D721Med (cell line): ENCODE measurements at regions not wholly inside any gene's neighbourhood (a gene's known extent, or its start where the extent isn't known, plus 50 kb on each side); places are given as distances from the start of the nearest gene placed in this dataset.

ENCODE experiments used
- DNase-seq: peaks from one replicate; pipeline ENCODE4 v3.0.0; 2011; ENCODE audit warnings: low spot score; ENCODE audit not compliant: insufficient read length
- FAIRE-seq: peaks from 2 replicates; lab custom pipeline; 2011; peaks lifted over from hg19 to GRCh38; lab: Jason Lieb, UNC
- TF ChIP-seq, protein P1 (sequence below): IDR thresholded peaks from 2 replicates; pipeline ENCODE4 v1.5.1; 2012; ENCODE audit warnings: mild to moderate bottlenecking, control low read depth; ENCODE audit not compliant: insufficient read depth; ENCODE audit errors: missing control alignments

DNA sequence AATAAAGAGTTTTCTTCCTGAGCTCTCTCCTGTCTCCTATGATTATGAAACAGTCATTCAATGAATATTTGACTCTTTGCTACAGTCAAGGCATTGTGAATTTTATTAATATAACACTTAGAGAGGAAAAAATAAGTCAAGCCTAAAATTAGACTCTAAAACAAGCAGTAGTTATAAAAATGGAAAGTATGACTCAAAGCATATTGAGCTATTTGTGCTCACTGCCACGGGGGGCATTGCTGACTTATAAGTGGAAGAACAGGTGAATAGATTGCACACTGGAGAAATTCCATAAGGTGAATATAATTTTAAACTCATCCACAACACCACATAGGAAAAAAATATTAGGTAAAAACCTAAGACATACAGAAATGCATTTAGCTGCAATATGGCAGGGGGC is 87.7 kb upstream of the CCDC196 start:
- DNase-seq (no peak), FAIRE-seq (no peak)
- TF ChIP-seq, protein P1, sequence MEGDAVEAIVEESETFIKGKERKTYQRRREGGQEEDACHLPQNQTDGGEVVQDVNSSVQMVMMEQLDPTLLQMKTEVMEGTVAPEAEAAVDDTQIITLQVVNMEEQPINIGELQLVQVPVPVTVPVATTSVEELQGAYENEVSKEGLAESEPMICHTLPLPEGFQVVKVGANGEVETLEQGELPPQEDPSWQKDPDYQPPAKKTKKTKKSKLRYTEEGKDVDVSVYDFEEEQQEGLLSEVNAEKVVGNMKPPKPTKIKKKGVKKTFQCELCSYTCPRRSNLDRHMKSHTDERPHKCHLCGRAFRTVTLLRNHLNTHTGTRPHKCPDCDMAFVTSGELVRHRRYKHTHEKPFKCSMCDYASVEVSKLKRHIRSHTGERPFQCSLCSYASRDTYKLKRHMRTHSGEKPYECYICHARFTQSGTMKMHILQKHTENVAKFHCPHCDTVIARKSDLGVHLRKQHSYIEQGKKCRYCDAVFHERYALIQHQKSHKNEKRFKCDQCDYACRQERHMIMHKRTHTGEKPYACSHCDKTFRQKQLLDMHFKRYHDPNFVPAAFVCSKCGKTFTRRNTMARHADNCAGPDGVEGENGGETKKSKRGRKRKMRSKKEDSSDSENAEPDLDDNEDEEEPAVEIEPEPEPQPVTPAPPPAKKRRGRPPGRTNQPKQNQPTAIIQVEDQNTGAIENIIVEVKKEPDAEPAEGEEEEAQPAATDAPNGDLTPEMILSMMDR = no peak

DNA sequence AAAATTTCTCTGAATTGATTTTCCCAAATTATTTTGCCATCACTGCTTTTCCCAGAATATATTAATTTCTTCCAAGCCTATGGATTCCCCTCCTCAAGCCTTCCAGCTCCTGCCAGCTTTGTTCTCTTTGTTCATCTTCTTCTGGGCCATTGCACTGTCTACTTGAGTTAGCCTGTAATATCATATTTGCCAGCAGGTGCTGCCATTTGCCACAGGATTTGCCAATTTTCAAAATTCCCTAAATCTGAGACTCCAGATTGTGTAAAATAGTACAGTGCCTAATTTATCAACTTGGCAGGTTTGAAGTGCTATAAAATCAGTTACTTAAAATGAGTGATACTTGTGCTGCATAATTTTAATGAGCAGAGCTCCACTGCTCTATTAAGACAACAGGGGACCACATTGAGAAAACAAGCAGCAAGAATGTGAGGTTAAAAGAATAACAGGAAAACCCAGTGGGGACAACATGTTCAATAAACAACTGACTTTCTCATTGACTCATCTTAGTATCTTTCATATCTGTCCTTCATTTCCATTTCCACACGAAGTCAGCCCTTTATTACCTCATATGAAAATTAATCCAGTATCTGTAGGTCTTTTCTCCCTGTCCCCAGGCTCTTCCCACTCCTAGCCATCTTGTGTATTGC is 84.6 kb upstream of the CCDC196 start:
- no peak for FAIRE-seq
- TF ChIP-seq, protein P1 = peak; percentile 63
- DNase-seq = no peak

DNA sequence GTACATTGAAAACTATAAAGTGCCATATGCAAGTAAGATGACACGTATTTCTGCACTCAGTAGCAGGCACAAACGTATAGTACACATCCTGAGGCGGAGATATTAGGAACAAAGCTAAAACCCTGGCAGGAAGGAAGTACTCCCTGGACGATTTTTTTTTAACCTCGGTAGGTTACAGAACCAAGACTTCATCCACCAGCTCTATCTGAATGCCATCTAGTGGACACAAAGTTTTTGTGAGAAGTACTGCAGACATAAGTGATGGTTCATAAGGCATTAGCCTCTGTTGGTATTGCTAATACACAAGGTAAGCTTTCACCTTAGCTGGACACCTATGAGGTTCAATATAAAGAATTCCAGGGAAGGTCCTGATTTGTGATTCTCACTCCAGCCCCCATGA is 83.0 kb upstream of the CCDC196 start:
- no peak for FAIRE-seq
- TF ChIP-seq, protein P1 = peak; percentile 9
- no peak for DNase-seq

DNA sequence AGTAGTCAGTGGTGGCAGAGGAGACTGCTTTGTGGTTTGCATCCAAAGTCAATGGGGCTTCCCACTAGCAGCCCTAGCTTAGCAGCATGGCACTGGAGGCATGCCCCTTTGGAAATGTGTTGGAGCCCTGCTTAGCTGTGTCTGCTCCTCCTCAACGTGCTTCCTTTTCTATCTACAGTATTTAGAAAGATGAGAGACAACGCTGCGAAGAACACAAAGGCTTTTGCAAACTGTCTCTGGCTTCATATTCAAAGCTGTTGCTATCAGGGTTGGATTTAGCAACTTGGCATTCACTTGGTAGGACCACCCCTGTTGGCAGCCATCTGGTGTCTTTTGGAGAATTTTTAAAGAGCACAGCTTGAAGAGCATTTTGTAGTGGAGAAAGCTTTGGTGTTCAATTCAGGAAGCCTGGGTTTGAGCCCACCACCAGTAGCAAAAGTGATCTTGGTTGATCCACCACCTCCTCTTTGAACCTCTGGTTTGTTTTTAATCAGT is 82.1 kb upstream of the CCDC196 start:
- TF ChIP-seq, protein P1 = no peak
- no peak for FAIRE-seq
- no peak for DNase-seq

DNA sequence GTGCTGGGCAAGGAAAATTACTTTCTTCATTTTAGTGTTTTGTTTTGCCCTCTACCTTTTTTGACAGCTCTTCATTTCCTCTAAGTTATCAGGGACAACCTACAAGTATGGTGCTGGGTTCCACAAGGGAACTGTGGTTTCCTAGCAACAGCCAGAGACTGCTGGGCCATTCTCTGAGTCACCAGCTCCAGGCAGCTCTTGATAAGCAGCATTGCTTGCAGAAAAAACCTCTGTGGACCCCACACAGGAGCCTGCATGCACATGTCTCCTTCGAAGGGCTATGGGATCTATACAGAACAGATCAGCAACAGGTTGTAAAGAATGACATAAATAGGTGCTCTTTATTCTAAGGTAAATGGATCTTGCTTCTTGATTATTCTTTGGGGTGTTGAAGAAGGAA is 81.0 kb upstream of the CCDC196 start:
- DNase-seq (no peak), FAIRE-seq (no peak)
- TF ChIP-seq, protein P1 = no peak

DNA sequence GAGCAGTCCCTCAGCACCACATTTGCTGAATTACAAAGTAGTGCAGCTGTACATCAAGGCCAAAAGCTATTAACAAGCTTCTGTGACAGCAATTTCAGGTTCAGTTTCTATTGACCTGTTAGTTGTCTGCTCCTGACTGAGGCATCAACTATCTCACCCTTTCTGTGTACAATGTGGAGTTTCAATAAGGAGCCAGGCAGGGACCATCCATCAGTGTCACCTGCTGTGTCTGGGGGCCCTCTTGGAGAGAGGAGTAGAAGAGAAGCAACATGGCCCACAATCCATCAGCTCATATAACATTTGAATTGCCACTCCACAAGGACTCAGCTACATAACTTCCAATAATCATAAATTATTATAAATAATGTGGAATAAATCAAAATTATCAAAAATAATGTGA is 72.3 kb upstream of the CCDC196 start:
- DNase-seq = no peak
- TF ChIP-seq, protein P1 = no peak
- FAIRE-seq = no peak

DNA sequence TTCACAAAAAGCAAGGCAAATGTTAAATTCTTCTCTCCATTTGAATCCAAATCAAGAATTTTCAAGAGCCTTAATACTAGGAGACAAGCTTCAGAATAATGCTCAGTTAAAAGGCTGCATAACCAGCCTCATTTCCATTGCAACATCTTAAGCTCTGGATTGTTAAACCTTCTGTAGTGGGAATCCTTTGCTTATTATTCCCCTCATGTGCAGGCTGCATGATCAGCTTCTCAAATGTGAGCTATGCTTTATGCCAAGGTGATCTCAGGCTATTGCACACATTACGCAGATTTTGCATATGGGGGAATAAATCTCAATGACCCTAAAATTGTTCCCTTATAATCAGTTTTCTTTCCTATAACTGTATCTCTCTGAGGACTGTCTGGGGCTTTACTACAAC is 71.7 kb upstream of the CCDC196 start:
- no peak for DNase-seq
- TF ChIP-seq, protein P1 = no peak
- no peak for FAIRE-seq
